RWPE1 (cell line): ENCODE measurements at regions not wholly inside any gene's neighbourhood (a gene's known extent, or its start where the extent isn't known, plus 50 kb on each side); places are given as distances from the start of the nearest gene placed in this dataset.
"Not testable (repeated sequence)": the region's sequence is repeated elsewhere in the genome, so short reads cannot be mapped to it uniquely, and the experiment has no call there.

ENCODE experiments used
- CTCF ChIA-PET: fragments of 350-600 bp; sonication (Branson Sonifier 250); formaldehyde crosslinking; extraction: SDS; loops from one replicate; lab custom pipeline; 2021; lab: Yijun Ruan, JAX
- POLR2A ChIA-PET: fragments of 400-600 bp; formaldehyde crosslinking; extraction: SDS; loops from one replicate; lab custom pipeline; 2020; ENCODE audit warnings: antibody characterized with exemption; ENCODE audit not compliant: low non-redundant PET; lab: Yijun Ruan, JAX
- DNase-seq: peaks from one replicate; pipeline ENCODE4 v3.0.0; 2012; ENCODE audit warnings: low spot score
- H3K27ac ChIP-seq: fragments of 450-650 bp; 2 replicates; pipeline ENCODE4 v1.5.1; 2017
- CTCF ChIP-seq: fragments of 450-650 bp; conservative IDR thresholded peaks from 2 replicates; pipeline ENCODE4 v1.5.1; 2017; ENCODE audit warnings: low read depth, mild to moderate bottlenecking

- H3K27ac ChIP-seq = no peak overlapping the region
- no peak for TF ChIP-seq CTCF
- CTCF ChIA-PET = no interaction called here
- POLR2A ChIA-PET = no interaction called here
- DNase-seq = no peak
These were observed 245.2 kb downstream of the CYRIA start for GRCh38 chr2:16420421-16420820.

- POLR2A ChIA-PET = no interaction called here
- no peak for DNase-seq
- CTCF ChIA-PET = no interaction called here
- H3K27ac ChIP-seq = no peak overlapping the region
- TF ChIP-seq CTCF = no peak
These were observed 247.9 kb downstream of the CYRIA start for GRCh38 chr2:16417726-16418125.

GRCh38 chr2:16416651-16417050 is 249.0 kb downstream of the CYRIA start:
- POLR2A ChIA-PET = no interaction called here
- TF ChIP-seq CTCF = no peak
- CTCF ChIA-PET = no interaction called here
- DNase-seq = no peak
- H3K27ac ChIP-seq = no peak overlapping the region

- H3K27ac ChIP-seq, POLR2A ChIA-PET, DNase-seq: not testable (repeated sequence)
- CTCF ChIA-PET = interaction anchor here (0.6 kb wide), 1 partner anchor 19 kb away, joined by 5 read pairs; no protein-coding TSS in a partner anchor
These were observed 249.8 kb downstream of the CYRIA start for GRCh38 chr2:16415861-16416260.

- no peak for DNase-seq
- H3K27ac ChIP-seq = no peak overlapping the region
- ChIA-PET POLR2A (no interaction called here), CTCF (interaction anchor here (0.6 kb wide), 1 partner anchor 1685 kb away, joined by 3 read pairs; no protein-coding TSS in a partner anchor)
- TF ChIP-seq CTCF = no peak
These were observed 251.7 kb downstream of the CYRIA start for GRCh38 chr2:16413947-16414346.

- ChIA-PET POLR2A (no interaction called here), CTCF (interaction anchor here (0.7 kb wide), 1 partner anchor 1372 kb away, joined by 5 read pairs; no protein-coding TSS in a partner anchor)
- TF ChIP-seq CTCF = no peak
- H3K27ac ChIP-seq = no peak overlapping the region
- no peak for DNase-seq
These were observed 252.3 kb downstream of the CYRIA start for GRCh38 chr2:16413285-16413684.

GRCh38 chr2:16412321-16413030 is 253.2 kb downstream of the CYRIA start:
- H3K27ac ChIP-seq = no peak overlapping the region
- CTCF ChIA-PET = interaction anchor here (0.7 kb wide), 1 partner anchor 1373 kb away, joined by 5 read pairs; no protein-coding TSS in a partner anchor
- no peak for DNase-seq
- TF ChIP-seq CTCF = no peak
- POLR2A ChIA-PET = no interaction called here
